ENCODE measurements at regions not wholly inside any gene's neighbourhood (a gene's known extent, or its start where the extent isn't known, plus 50 kb on each side); places are given as distances from the start of the nearest gene placed in this dataset.

- WGBS, 2 experiments (ENCODE audit: extremely low coverage in 2 of 2, insufficient read length in 1 of 2): 0% methylated on average over 1 of the region's 4 CpGs; no CpG with 5 or more reads in 1 of the 2 experiments
- BruUV-seq (replicated peaks): no TSS peak
These were observed 333.4 kb upstream of the THRB start for GRCh38 chr3:24828011-24828410.

More at GRCh38 chr3:24828011-24828410, 333.4 kb upstream of the THRB start:
- Histone ChIP-seq H4K5ac (ENCODE audit: low read depth, low read length) (no peak overlapping the region), H3K4me1 (ENCODE audit: control insufficient read depth, insufficient read depth, low read length) (no peaks in the 10 kb centered on the region), H3K27me3 (ENCODE audit: control insufficient read depth, insufficient read depth, low read length) (peaks cover 11% of the 10 kb centered on the region; the same call in 1 of the 2 replicates), H2AK5ac (ENCODE audit: low read depth, low read length) (no peak overlapping the region), H2BK15ac (ENCODE audit: low read depth, low read length) (no peak overlapping the region), H3K4me2 (ENCODE audit: low read depth, low read length) (no peak overlapping the region), H3K79me1 (ENCODE audit: low read depth in 1 of 2, low read length in 2 of 2) (no peaks in the 10 kb centered on the region), H3K14ac (replicated peaks; ENCODE audit: low read depth, low read length) (no peak overlapping the region), H3K18ac (ENCODE audit: low read depth, low read length) (no peak overlapping the region), H3K36me3 (ENCODE audit: control insufficient read depth, insufficient read depth, low read length) (no peaks in the 10 kb centered on the region), H3K4me3 (ENCODE audit: insufficient read depth, low read depth, low read length) (no peak overlapping the region), H4K20me1 (ENCODE audit: insufficient read depth, low read length) (no peaks in the 10 kb centered on the region), H3K56ac (ENCODE audit: extremely low read depth, insufficient read depth, low read length) (no peak overlapping the region), H3K23ac (ENCODE audit: low read depth, low read length) (no peak overlapping the region), H3K9ac (ENCODE audit: low read depth, low read length) (no peak overlapping the region), H3K27ac (ENCODE audit: insufficient read depth, low read length) (no peak overlapping the region), H2BK120ac (ENCODE audit: low read depth, low read length) (no peak overlapping the region), H2BK20ac (ENCODE audit: low read depth, low read length) (no peak overlapping the region), H2BK5ac (ENCODE audit: low read depth, low read length, poor library complexity, severe bottlenecking) (no peak overlapping the region), H2AFZ (replicated peaks; ENCODE audit: low read length, poor library complexity) (no peak overlapping the region), H3K9me1 (ENCODE audit: insufficient read depth, low read length) (no peaks in the 10 kb centered on the region), H2AK9ac (replicated peaks; ENCODE audit: low read depth, low read length, poor library complexity) (no peak overlapping the region), H3K4ac (ENCODE audit: low read depth, low read length) (no peak overlapping the region), H3K9me3 (ENCODE audit: control insufficient read depth, insufficient read depth, low read length) (no peaks in the 10 kb centered on the region), H4K91ac (ENCODE audit: insufficient read depth, low read depth, low read length) (no peak overlapping the region), H4K8ac (ENCODE audit: low read depth in 2 of 2, low read length in 2 of 2) (no peak overlapping the region)
- in situ Hi-C loops (cut with MboI; ENCODE audit: low sequenced_read_pairs): no loop called here
- ChIA-PET POLR2A (ENCODE audit: unreplicated experiment) (no interaction called here), CTCF (no interaction called here)
- no peak for ATAC-seq (ENCODE audit: low read depth)
- TF ChIP-seq CTCF (conservative IDR thresholded peaks at IDR 0.05; ENCODE audit: low read depth, low read length) (no peak), SMC3 (IDR thresholded peaks at IDR 0.05; ENCODE audit: low read depth, low read length) (no peak), CEBPB (IDR thresholded peaks at IDR 0.05; ENCODE audit: low read depth, low read length) (no peak)
- intact Hi-C loops (cut with micrococcal nuclease): no loop called here
- dilution Hi-C loops (cut with HindIII; ENCODE audit: low sequenced_read_pairs, unreplicated experiment): no loop called here
- DNase-seq: no peak
